Transverse colon (tissue), 4 donors: ENCODE measurements at regions not wholly inside any gene's neighbourhood (a gene's known extent, or its start where the extent isn't known, plus 50 kb on each side); places are given as distances from the start of the nearest gene placed in this dataset.

ENCODE experiments used
- CTCF ChIP-seq, 5 experiments: fragments of 200-600 bp in 3 of 5; fragments of 450-650 bp in 2 of 5; sonication (generic) in 3 of 5; IDR thresholded peaks; 1 replicate in 2 of 5; 2 replicates in 3 of 5; pipeline ENCODE4 v1.5.1; 2016 to 2017; ENCODE audit warnings: antibody characterized with exemption in 5 of 5, inconsistent platforms in 3 of 5, mild to moderate bottlenecking in 2 of 5, moderate library complexity in 1 of 5
- POLR2A ChIP-seq: fragments of 450-650 bp; IDR thresholded peaks from one replicate; pipeline ENCODE4 v1.6.1; 2016; ENCODE audit warnings: antibody characterized with exemption, mild to moderate bottlenecking, moderate library complexity
- POLR2AphosphoS5 ChIP-seq, 3 donors: sonication (generic); formaldehyde crosslinking; IDR thresholded peaks; one replicate each; pipeline ENCODE4 v1.6.1; 2016; ENCODE audit warnings: antibody characterized with exemption in 3 of 3

GRCh38 chr1:4005431-4005830 lies 105.4 kb upstream of the C1orf174 start:
- TF ChIP-seq POLR2A = no peak
- TF ChIP-seq CTCF (IDR thresholded peaks at IDR 0.05) = no peak
- TF ChIP-seq POLR2AphosphoS5 (IDR thresholded peaks at IDR 0.05) = no peak
